ENCODE measurements at regions not wholly inside any gene's neighbourhood (a gene's known extent, or its start where the extent isn't known, plus 50 kb on each side); places are given as distances from the start of the nearest gene placed in this dataset.
"Not testable (repeated sequence)": the region's sequence is repeated elsewhere in the genome, so short reads cannot be mapped to it uniquely, and the experiment has no call there.

GRCh38 chr20:16828666-16829305 lies 80.6 kb downstream of the OTOR start:
- DNase-seq = no peak
- TF ChIP-seq CTCF (IDR thresholded peaks at IDR 0.05) = no peak
- Mint-ChIP-seq H3K4me3 (no peak overlapping the region), H3K4me1 (no peaks in the 10 kb centered on the region), H3K9me3 (peaks cover 0 to 11% (median 3%) of the 10 kb centered on the region in 7 donors), H3K36me3 (no peaks in the 10 kb centered on the region), H3K27me3 (ENCODE audit: low read depth in 3 of 3) (peaks cover 0 to under 1% (median 0%) of the 10 kb centered on the region in 3 donors), H3K27ac (no peak overlapping the region)
- no peak overlapping the region for H2AFZ ChIP-seq (ENCODE audit: insufficient read depth, low read depth, low read length, poor library complexity, severe bottlenecking)
- intact Hi-C loops (cut with micrococcal nuclease) = no loop called here
- no peaks in the 10 kb centered on the region for H3K4me1 ChIP-seq (ENCODE audit: control insufficient read depth in 1 of 2, insufficient read depth in 2 of 2, low read length in 2 of 2)
- H4K20me1 ChIP-seq (ENCODE audit: insufficient read depth, low read length) = no peaks in the 10 kb centered on the region
- no peak overlapping the region for H3K9ac ChIP-seq (ENCODE audit: insufficient read depth, low read length, poor library complexity, severe bottlenecking)
- no peaks in the 10 kb centered on the region for H3K9me3 ChIP-seq (replicated peaks in 1 of 2; ENCODE audit: control insufficient read depth in 1 of 2, insufficient read depth in 1 of 2, low read length in 2 of 2)
- no peak overlapping the region for H3K4me3 ChIP-seq (replicated peaks in 1 of 3; ENCODE audit: low read depth in 2 of 3, low read length in 3 of 3)
- WGBS (ENCODE audit: insufficient coverage) = 79% methylated on average over 3 of the region's 4 CpGs
- no peaks in the 10 kb centered on the region for H3K79me2 ChIP-seq (ENCODE audit: insufficient read depth, low read length)
- no peak overlapping the region for H3K27ac ChIP-seq (ENCODE audit: low read depth in 1 of 2, low read length in 2 of 2)
- no peaks in the 10 kb centered on the region for H3K27me3 ChIP-seq (ENCODE audit: control insufficient read depth in 2 of 2, insufficient read depth in 2 of 2, low read length in 2 of 2)
- no peaks in the 10 kb centered on the region for H3K36me3 ChIP-seq (replicated peaks in 1 of 2; ENCODE audit: control insufficient read depth in 1 of 2, insufficient read depth in 2 of 2, low read length in 2 of 2)
- no peak overlapping the region for H3K4me2 ChIP-seq (replicated peaks; ENCODE audit: extremely low read depth, low read length, poor library complexity, severe bottlenecking)

GRCh38 chr20:16835690-16836089 lies 87.5 kb downstream of the OTOR start:
- H3K36me3 ChIP-seq (replicated peaks in 1 of 2; ENCODE audit: control insufficient read depth in 1 of 2, insufficient read depth in 2 of 2, low read length in 2 of 2); H2AFZ ChIP-seq (ENCODE audit: insufficient read depth, low read depth, low read length, poor library complexity, severe bottlenecking); H3K9me3 Mint-ChIP-seq; H3K9me3 ChIP-seq (replicated peaks in 1 of 2; ENCODE audit: control insufficient read depth in 1 of 2, insufficient read depth in 1 of 2, low read length in 2 of 2); H3K4me1 ChIP-seq (ENCODE audit: control insufficient read depth in 1 of 2, insufficient read depth in 2 of 2, low read length in 2 of 2); H3K4me3 ChIP-seq (replicated peaks in 1 of 3; ENCODE audit: low read depth in 2 of 3, low read length in 3 of 3); H3K27ac Mint-ChIP-seq; H3K9ac ChIP-seq (ENCODE audit: insufficient read depth, low read length, poor library complexity, severe bottlenecking); H3K27ac ChIP-seq (ENCODE audit: low read depth in 1 of 2, low read length in 2 of 2); H3K79me2 ChIP-seq (ENCODE audit: insufficient read depth, low read length); H3K4me1 Mint-ChIP-seq; intact Hi-C loops (cut with micrococcal nuclease); H3K36me3 Mint-ChIP-seq; H3K4me3 Mint-ChIP-seq; DNase-seq; H3K27me3 ChIP-seq (ENCODE audit: control insufficient read depth in 2 of 2, insufficient read depth in 2 of 2, low read length in 2 of 2); H3K4me2 ChIP-seq (replicated peaks; ENCODE audit: extremely low read depth, low read length, poor library complexity, severe bottlenecking); H3K27me3 Mint-ChIP-seq (ENCODE audit: low read depth in 3 of 3); H4K20me1 ChIP-seq (ENCODE audit: insufficient read depth, low read length): not testable (repeated sequence)

Measured in CD14-positive monocyte (primary cell).